ENCODE measurements at regions not wholly inside any gene's neighbourhood (a gene's known extent, or its start where the extent isn't known, plus 50 kb on each side); places are given as distances from the start of the nearest gene placed in this dataset.

DNA sequence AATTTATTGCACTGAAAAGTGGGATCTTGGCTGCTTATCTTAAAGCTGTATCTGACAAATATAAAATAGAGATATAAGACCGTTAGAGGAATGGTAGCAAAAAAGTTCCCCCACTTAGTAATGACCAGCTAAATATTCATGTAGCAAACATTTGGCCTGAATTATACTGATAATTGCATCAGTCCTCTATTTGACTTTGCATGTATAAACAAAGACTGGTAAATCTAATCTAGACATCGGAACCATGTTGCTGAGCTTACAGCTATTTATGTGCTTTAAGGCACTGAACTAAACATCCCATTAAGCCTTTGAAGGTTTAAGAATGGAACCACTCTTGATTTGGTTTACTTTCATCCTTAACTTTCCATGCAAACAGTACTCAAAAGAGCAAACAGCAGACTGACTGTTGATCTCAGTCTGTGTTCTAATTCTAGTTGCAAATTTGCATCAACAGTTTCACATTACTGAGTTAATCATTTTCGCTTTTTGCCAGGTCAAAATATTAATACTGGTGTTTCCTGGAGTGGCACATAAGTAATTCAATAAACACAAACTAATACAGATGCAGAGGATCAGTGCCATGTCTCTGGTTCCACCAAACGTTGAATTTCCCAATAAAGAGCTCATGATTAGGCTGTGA is 203.5 kb upstream of the HTR2A start:
- TF ChIP-seq POLR2A (IDR thresholded peaks at IDR 0.05), result no peak
- TF ChIP-seq, protein P1, sequence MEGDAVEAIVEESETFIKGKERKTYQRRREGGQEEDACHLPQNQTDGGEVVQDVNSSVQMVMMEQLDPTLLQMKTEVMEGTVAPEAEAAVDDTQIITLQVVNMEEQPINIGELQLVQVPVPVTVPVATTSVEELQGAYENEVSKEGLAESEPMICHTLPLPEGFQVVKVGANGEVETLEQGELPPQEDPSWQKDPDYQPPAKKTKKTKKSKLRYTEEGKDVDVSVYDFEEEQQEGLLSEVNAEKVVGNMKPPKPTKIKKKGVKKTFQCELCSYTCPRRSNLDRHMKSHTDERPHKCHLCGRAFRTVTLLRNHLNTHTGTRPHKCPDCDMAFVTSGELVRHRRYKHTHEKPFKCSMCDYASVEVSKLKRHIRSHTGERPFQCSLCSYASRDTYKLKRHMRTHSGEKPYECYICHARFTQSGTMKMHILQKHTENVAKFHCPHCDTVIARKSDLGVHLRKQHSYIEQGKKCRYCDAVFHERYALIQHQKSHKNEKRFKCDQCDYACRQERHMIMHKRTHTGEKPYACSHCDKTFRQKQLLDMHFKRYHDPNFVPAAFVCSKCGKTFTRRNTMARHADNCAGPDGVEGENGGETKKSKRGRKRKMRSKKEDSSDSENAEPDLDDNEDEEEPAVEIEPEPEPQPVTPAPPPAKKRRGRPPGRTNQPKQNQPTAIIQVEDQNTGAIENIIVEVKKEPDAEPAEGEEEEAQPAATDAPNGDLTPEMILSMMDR (IDR thresholded peaks at IDR 0.05), result no peak
- WGBS, 2 donors, result 31 to 36% methylated on average over 4 of the region's 4 CpGs
- ATAC-seq (no peak), DNase-seq (no peak)
- intact Hi-C loops (cut with DNase I), result no loop called here
- H3K9me3 ChIP-seq, result no peaks in the 10 kb centered on the region
- H3K36me3 ChIP-seq (replicated peaks in 1 of 2; ENCODE audit: insufficient read depth in 1 of 2, low read depth in 2 of 2), result no peaks in the 10 kb centered on the region
- no peak overlapping the region for H3K4me3 ChIP-seq
- no peaks in the 10 kb centered on the region for H3K4me1 ChIP-seq
- no peaks in the 10 kb centered on the region for H3K27me3 ChIP-seq
- H3K27ac ChIP-seq, result no peak overlapping the region

DNA sequence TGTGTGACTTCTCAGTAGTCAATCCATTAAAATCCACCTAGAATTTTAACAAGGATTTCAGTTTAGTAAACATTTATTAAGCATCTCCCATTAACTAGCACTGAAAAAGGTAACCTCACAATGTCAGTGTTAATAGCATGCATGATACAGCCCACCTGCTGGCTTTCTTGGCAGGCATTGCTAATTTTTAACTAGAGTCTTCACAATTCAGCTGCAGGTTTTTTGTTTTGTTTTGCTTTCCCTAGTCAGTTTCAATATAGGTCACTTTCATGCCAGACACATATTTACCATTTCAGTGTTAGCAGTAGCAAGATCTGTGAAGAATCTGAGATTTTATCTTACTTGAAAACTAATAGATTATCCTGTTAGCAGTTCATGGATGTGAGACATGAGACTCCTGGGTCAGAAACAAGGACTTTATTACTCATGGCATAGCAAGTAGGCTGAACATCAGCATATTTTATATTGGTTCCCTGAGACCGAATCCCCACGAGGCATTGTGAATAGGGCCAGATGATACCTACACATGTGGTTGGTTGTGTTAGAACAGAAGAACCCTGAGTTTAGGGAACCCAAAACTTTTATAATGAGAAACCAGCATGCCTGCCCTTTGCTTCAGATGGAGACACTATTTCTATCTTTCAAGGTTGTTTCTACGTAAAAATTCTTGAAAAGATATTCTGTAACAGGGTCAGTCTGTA is 198.0 kb upstream of the HTR2A start:
- H3K4me3 ChIP-seq, result no peak overlapping the region
- H3K27me3 ChIP-seq, result no peaks in the 10 kb centered on the region
- WGBS, 2 donors, result 46 to 64% methylated on average over 3 of the region's 3 CpGs
- H3K36me3 ChIP-seq (replicated peaks in 1 of 2; ENCODE audit: insufficient read depth in 1 of 2, low read depth in 2 of 2), result no peaks in the 10 kb centered on the region
- no peaks in the 10 kb centered on the region for H3K9me3 ChIP-seq
- TF ChIP-seq, protein P1 (IDR thresholded peaks at IDR 0.05), result no peak
- no peak for TF ChIP-seq POLR2A (IDR thresholded peaks at IDR 0.05)
- ATAC-seq, result no peak
- H3K27ac ChIP-seq, result no peak overlapping the region
- DNase-seq, result no peak
- intact Hi-C loops (cut with DNase I), result no loop called here
- H3K4me1 ChIP-seq, result no peaks in the 10 kb centered on the region

DNA sequence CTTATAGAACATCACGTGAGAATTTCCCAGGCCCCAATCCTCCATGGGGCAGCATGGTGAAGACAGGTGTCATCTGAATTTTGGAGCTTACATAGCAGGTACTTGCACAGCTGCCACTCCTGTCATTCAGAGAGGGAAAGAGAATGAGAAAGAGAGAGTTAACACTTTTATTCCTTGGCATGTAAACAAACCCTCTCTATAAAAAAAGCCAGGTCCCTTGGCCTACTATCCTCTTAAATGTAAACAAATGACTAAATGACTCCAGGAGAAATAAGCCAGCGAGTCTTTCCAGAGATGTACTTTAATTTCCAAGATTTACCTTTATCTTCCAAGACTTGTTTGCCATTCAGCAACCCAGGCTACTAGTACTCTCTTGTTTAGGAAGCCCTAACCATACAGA is 195.3 kb upstream of the HTR2A start:
- Histone ChIP-seq H3K36me3 (replicated peaks in 1 of 2; ENCODE audit: insufficient read depth in 1 of 2, low read depth in 2 of 2) (no peaks in the 10 kb centered on the region), H3K27me3 (no peaks in the 10 kb centered on the region), H3K4me3 (no peak overlapping the region), H3K9me3 (no peaks in the 10 kb centered on the region), H3K27ac (no peak overlapping the region), H3K4me1 (no peaks in the 10 kb centered on the region)
- ATAC-seq, result no peak
- intact Hi-C loops (cut with DNase I), result no loop called here
- TF ChIP-seq POLR2A (IDR thresholded peaks at IDR 0.05), result no peak
- TF ChIP-seq, protein P1 (IDR thresholded peaks at IDR 0.05), result no peak
- WGBS, 2 donors, result 64 to 77% methylated on average over 2 of the region's 2 CpGs
- no peak for DNase-seq

DNA sequence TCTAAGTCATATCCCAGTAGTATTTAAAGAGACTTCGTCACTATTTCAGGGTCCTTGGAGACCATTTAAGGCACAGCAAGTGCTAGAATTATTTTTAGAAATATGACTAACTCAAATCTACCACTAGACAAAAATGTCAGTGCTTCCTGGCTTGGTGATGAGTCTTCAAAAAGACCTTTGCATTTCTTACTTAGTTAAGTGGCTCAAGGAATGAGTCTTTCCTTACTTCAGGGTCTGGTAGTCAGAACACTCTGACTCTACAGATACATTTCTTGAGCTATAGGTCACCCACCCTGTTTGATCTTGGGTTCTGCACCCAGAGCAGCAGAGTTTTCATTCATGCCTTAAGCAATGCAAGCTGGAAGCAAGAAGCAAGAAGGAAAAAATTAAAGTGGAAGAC is 191.0 kb upstream of the HTR2A start:
- 67 to 68% methylated on average over 1 of the region's 1 CpG for WGBS, 2 donors
- H3K27ac ChIP-seq, result no peak overlapping the region
- no peak for TF ChIP-seq POLR2A (IDR thresholded peaks at IDR 0.05)
- ATAC-seq (no peak), DNase-seq (no peak)
- no peaks in the 10 kb centered on the region for H3K36me3 ChIP-seq (replicated peaks in 1 of 2; ENCODE audit: insufficient read depth in 1 of 2, low read depth in 2 of 2)
- H3K27me3 ChIP-seq, result no peaks in the 10 kb centered on the region
- H3K4me1 ChIP-seq, result no peaks in the 10 kb centered on the region
- intact Hi-C loops (cut with DNase I), result no loop called here
- H3K9me3 ChIP-seq, result no peaks in the 10 kb centered on the region
- no peak overlapping the region for H3K4me3 ChIP-seq

DNA sequence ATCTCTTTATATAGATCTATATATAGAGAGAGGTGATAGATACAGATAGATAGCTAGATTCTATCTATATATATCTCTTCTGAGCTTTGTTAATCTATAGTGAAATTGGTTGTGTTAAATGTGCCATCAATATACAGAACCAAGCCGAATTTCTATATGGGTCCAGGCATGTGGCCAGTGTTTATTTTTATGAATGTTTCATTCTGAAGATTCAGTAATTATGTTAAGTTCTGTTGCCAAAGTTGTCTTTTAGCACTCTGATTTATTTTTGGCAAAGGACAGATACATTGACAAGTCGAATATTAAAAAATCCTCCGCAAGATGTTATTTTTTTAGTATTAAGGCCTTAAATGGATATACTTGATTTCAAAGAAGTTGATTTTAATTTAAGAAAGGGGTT is 190.4 kb upstream of the HTR2A start:
- no peaks in the 10 kb centered on the region for H3K36me3 ChIP-seq (replicated peaks in 1 of 2; ENCODE audit: insufficient read depth in 1 of 2, low read depth in 2 of 2)
- H3K27me3 ChIP-seq, result no peaks in the 10 kb centered on the region
- no peak for TF ChIP-seq POLR2A (IDR thresholded peaks at IDR 0.05)
- TF ChIP-seq, protein P1 (IDR thresholded peaks at IDR 0.05), result no peak
- no peak overlapping the region for H3K4me3 ChIP-seq
- 72 to 74% methylated on average over 3 of the region's 3 CpGs for WGBS, 2 donors
- DNase-seq (no peak), ATAC-seq (no peak)
- H3K27ac ChIP-seq, result no peak overlapping the region
- no peaks in the 10 kb centered on the region for H3K9me3 ChIP-seq
- no peaks in the 10 kb centered on the region for H3K4me1 ChIP-seq
- intact Hi-C loops (cut with DNase I), result no loop called here
